Mammary epithelial cell (primary cell): ENCODE measurements at regions not wholly inside any gene's neighbourhood (a gene's known extent, or its start where the extent isn't known, plus 50 kb on each side); places are given as distances from the start of the nearest gene placed in this dataset.
"Not testable (repeated sequence)": the region's sequence is repeated elsewhere in the genome, so short reads cannot be mapped to it uniquely, and the experiment has no call there.

Experiments
- EZH2 ChIP-seq: IDR thresholded peaks from 2 replicates; pipeline ENCODE4 v1.6.1; 2012; ENCODE audit warnings: low read length, inconsistent platforms, borderline replicate concordance
- TF ChIP-seq, protein P1 (sequence below), 2 donors: IDR thresholded peaks in 1 of 2; conservative IDR thresholded peaks in 1 of 2; 2 replicates each; pipeline ENCODE4 v1.5.1; 2011 to 2012; ENCODE audit warnings: inconsistent platforms in 2 of 2, low read length in 2 of 2, mild to moderate bottlenecking in 2 of 2, control low read depth in 1 of 2, low read depth in 1 of 2; ENCODE audit not compliant: insufficient read depth in 1 of 2; ENCODE audit errors: extremely low read depth in 1 of 2

DNA sequence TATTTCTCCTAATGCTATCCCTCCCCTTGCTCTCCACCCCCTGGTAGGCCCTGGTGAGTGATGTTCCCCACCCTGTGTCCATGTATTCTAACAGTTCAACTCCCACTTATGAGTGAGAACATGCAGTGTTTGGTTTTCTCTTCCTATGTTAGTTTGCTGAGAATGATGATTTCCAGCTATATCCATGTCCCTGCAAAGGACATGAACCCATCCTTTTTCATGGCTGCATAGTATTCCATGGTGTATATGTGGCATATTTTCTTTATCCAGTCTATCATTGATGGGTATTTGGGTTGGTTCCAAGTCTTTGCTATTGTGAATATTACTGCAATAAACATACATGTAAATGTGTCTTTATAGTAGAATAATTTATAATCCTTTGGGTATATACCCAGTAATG lies 540.3 kb downstream of the TMTC2 start:
- TF ChIP-seq, protein P1, sequence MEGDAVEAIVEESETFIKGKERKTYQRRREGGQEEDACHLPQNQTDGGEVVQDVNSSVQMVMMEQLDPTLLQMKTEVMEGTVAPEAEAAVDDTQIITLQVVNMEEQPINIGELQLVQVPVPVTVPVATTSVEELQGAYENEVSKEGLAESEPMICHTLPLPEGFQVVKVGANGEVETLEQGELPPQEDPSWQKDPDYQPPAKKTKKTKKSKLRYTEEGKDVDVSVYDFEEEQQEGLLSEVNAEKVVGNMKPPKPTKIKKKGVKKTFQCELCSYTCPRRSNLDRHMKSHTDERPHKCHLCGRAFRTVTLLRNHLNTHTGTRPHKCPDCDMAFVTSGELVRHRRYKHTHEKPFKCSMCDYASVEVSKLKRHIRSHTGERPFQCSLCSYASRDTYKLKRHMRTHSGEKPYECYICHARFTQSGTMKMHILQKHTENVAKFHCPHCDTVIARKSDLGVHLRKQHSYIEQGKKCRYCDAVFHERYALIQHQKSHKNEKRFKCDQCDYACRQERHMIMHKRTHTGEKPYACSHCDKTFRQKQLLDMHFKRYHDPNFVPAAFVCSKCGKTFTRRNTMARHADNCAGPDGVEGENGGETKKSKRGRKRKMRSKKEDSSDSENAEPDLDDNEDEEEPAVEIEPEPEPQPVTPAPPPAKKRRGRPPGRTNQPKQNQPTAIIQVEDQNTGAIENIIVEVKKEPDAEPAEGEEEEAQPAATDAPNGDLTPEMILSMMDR (conservative IDR thresholded peaks at IDR 0.05 in 1 of 2, IDR thresholded peaks at IDR 0.05 in 1 of 2; ENCODE audit: extremely low read depth in 1 of 2, insufficient read depth in 1 of 2, low read depth in 1 of 2, low read length in 2 of 2), result not testable (repeated sequence)
- TF ChIP-seq EZH2, result not testable (repeated sequence)
